Type B pancreatic cell (in vitro differentiated cells): ENCODE measurements at regions not wholly inside any gene's neighbourhood (a gene's known extent, or its start where the extent isn't known, plus 50 kb on each side); places are given as distances from the start of the nearest gene placed in this dataset.

Experiments used
- DNase-seq: peaks from one replicate; pipeline ENCODE4 v3.0.0; 2021; ENCODE audit warnings: mixed read lengths; ENCODE audit not compliant: unreplicated experiment; ENCODE audit errors: extremely low spot score
- H3K27ac Mint-ChIP-seq: 2 replicates; pipeline ENCODE4 v1.8.0; 2021; ENCODE audit warnings: mild to moderate bottlenecking, mixed read lengths
- H3K27me3 Mint-ChIP-seq: 2 replicates; pipeline ENCODE4 v1.8.0; 2021; ENCODE audit warnings: mixed read lengths
- H3K36me3 Mint-ChIP-seq: 2 replicates; pipeline ENCODE4 v1.8.0; 2021; ENCODE audit warnings: mixed read lengths
- H3K4me1 Mint-ChIP-seq: one replicate; pipeline ENCODE4 v1.8.0; 2021; ENCODE audit warnings: mixed read lengths; ENCODE audit not compliant: unreplicated experiment
- H3K4me3 Mint-ChIP-seq: 2 replicates; pipeline ENCODE4 v1.8.0; 2021; ENCODE audit warnings: mild to moderate bottlenecking, mixed read lengths
- H3K9me3 Mint-ChIP-seq: 2 replicates; pipeline ENCODE4 v1.8.0; 2021; ENCODE audit warnings: mixed read lengths
- TF ChIP-seq, protein P1 (sequence below): fragments of 200-600 bp; sonication (generic); conservative IDR thresholded peaks from 2 replicates; pipeline ENCODE4 v1.5.0; 2021; ENCODE audit warnings: antibody characterized with exemption, mild to moderate bottlenecking

- DNase-seq = no peak
- Mint-ChIP-seq H3K27ac (no peak overlapping the region), H3K9me3 (no peaks in the 10 kb centered on the region), H3K36me3 (no peaks in the 10 kb centered on the region), H3K4me3 (no peak overlapping the region), H3K4me1 (no peaks in the 10 kb centered on the region), H3K27me3 (peaks cover 8% of the 10 kb centered on the region)
- TF ChIP-seq, protein P1, sequence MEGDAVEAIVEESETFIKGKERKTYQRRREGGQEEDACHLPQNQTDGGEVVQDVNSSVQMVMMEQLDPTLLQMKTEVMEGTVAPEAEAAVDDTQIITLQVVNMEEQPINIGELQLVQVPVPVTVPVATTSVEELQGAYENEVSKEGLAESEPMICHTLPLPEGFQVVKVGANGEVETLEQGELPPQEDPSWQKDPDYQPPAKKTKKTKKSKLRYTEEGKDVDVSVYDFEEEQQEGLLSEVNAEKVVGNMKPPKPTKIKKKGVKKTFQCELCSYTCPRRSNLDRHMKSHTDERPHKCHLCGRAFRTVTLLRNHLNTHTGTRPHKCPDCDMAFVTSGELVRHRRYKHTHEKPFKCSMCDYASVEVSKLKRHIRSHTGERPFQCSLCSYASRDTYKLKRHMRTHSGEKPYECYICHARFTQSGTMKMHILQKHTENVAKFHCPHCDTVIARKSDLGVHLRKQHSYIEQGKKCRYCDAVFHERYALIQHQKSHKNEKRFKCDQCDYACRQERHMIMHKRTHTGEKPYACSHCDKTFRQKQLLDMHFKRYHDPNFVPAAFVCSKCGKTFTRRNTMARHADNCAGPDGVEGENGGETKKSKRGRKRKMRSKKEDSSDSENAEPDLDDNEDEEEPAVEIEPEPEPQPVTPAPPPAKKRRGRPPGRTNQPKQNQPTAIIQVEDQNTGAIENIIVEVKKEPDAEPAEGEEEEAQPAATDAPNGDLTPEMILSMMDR = no peak
These were observed 374.9 kb upstream of the JAG1 start for GRCh38 chr20:11048739-11049138.

DNA sequence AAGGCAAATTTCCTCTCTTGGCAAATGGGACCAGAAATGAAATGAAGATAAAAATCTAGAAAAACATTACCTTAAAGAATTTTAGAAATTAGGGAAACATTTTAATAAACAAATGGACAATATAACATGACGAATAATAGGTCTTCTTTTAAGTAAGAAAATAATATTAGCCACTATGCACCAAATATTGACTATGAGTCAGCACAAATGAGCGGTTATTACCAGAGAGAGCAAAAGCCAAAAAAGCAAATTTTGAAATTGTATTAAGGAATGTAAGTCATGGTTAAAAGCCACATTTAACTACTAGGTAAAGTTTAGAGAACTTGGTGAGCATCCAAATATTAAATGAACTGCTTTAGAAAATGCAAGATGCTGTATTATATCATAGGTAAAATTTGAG lies 376.6 kb upstream of the JAG1 start:
- DNase-seq = no peak
- H3K27me3 Mint-ChIP-seq = peaks cover 8% of the 10 kb centered on the region
- no peak overlapping the region for H3K4me3 Mint-ChIP-seq
- H3K9me3 Mint-ChIP-seq = no peaks in the 10 kb centered on the region
- peaks cover 6% of the 10 kb centered on the region for H3K4me1 Mint-ChIP-seq
- no peaks in the 10 kb centered on the region for H3K36me3 Mint-ChIP-seq
- H3K27ac Mint-ChIP-seq = no peak overlapping the region
- TF ChIP-seq, protein P1 = no peak

- H3K27me3 Mint-ChIP-seq = peaks cover 8% of the 10 kb centered on the region
- peaks cover 6% of the 10 kb centered on the region for H3K4me1 Mint-ChIP-seq
- H3K36me3 Mint-ChIP-seq = no peaks in the 10 kb centered on the region
- H3K9me3 Mint-ChIP-seq = no peaks in the 10 kb centered on the region
- no peak overlapping the region for H3K4me3 Mint-ChIP-seq
- H3K27ac Mint-ChIP-seq = no peak overlapping the region
- DNase-seq = no peak
- TF ChIP-seq, protein P1 = no peak
These were observed 377.3 kb upstream of the JAG1 start for GRCh38 chr20:11051136-11051535.

- H3K36me3 Mint-ChIP-seq = no peaks in the 10 kb centered on the region
- peaks cover 8% of the 10 kb centered on the region for H3K27me3 Mint-ChIP-seq
- H3K4me3 Mint-ChIP-seq = no peak overlapping the region
- no peak for DNase-seq
- TF ChIP-seq, protein P1 = no peak
- no peak overlapping the region for H3K27ac Mint-ChIP-seq
- H3K4me1 Mint-ChIP-seq = peaks cover 6% of the 10 kb centered on the region
- H3K9me3 Mint-ChIP-seq = no peaks in the 10 kb centered on the region
These were observed 379.5 kb upstream of the JAG1 start for GRCh38 chr20:11053310-11053709.

GRCh38 chr20:11054266-11054993 lies 380.6 kb upstream of the JAG1 start:
- H3K4me3 Mint-ChIP-seq = no peak overlapping the region
- no peak overlapping the region for H3K27ac Mint-ChIP-seq
- DNase-seq = no peak
- peaks cover 8% of the 10 kb centered on the region for H3K27me3 Mint-ChIP-seq
- peaks cover 6% of the 10 kb centered on the region for H3K4me1 Mint-ChIP-seq
- H3K9me3 Mint-ChIP-seq = no peaks in the 10 kb centered on the region
- TF ChIP-seq, protein P1 = no peak
- H3K36me3 Mint-ChIP-seq = no peaks in the 10 kb centered on the region
